SK-N-SH (cell line): ENCODE measurements at regions not wholly inside any gene's neighbourhood (a gene's known extent, or its start where the extent isn't known, plus 50 kb on each side); places are given as distances from the start of the nearest gene placed in this dataset.

Experiments used
- CTCF ChIA-PET: fragments of 300-600, 350-600 bp; formaldehyde crosslinking; extraction: SDS; loops from one replicate; lab custom pipeline; 2021; lab: Yijun Ruan, JAX
- POLR2A ChIA-PET: fragments of 350-600 bp; sonication (Branson Sonifier 250); formaldehyde crosslinking; extraction: SDS; loops from one replicate; lab custom pipeline; 2020; ENCODE audit warnings: antibody characterized with exemption, inconsistent platforms; lab: Yijun Ruan, JAX
- DNase-seq: peaks from one replicate; pipeline ENCODE4 v3.0.0; 2012
- H2AFZ ChIP-seq: fragments of 200-600 bp; sonication (generic); 2 replicates; pipeline ENCODE4 v1.8.1; 2016; ENCODE audit warnings: antibody characterized with exemption, mild to moderate bottlenecking, low read depth
- H3F3A ChIP-seq: fragments of 200-600 bp; sonication (generic); replicated peaks from 2 replicates; pipeline ENCODE3; 2016; ENCODE audit warnings: antibody characterized with exemption, mild to moderate bottlenecking; ENCODE audit not compliant: insufficient read depth
- H3K27ac ChIP-seq, 2 experiments: fragments of 200-500 bp in 1 of 2; fragments of 200-600 bp in 1 of 2; sonication (Bioruptor generic) in 1 of 2; sonication (generic), shearing (Covaris generic) in 1 of 2; 2 replicates each; pipeline versions ENCODE4 v1.5.1 to v1.6.1; 2014 to 2016; ENCODE audit warnings: low read depth in 2 of 2, inconsistent platforms in 1 of 2, low read length in 1 of 2, mild to moderate bottlenecking in 1 of 2, mixed read lengths in 1 of 2
- H3K27me3 ChIP-seq: fragments of 200-600 bp; sonication (generic), shearing (Covaris generic); 2 replicates; pipeline ENCODE4 v1.6.1; 2016; ENCODE audit warnings: mixed run types; ENCODE audit not compliant: insufficient read depth
- H3K36me3 ChIP-seq, 2 experiments: fragments of 200-500 bp in 1 of 2; fragments of 200-600 bp in 1 of 2; sonication (Bioruptor generic) in 1 of 2; sonication (generic) in 1 of 2; replicated peaks in 1 of 2; 2 replicates each; pipeline versions ENCODE3 to v1.5.1; 2014 to 2016; ENCODE audit warnings: low read length in 1 of 2, mild to moderate bottlenecking in 1 of 2; ENCODE audit not compliant: insufficient read depth in 2 of 2, control insufficient read depth in 1 of 2
- H3K4me1 ChIP-seq, 2 experiments: fragments of 200-500 bp in 1 of 2; fragments of 200-600 bp in 1 of 2; sonication (Bioruptor generic) in 1 of 2; sonication (generic), shearing (Covaris generic) in 1 of 2; 2 replicates each; pipeline versions ENCODE4 v1.5.1 to v1.6.1; 2014 to 2016; ENCODE audit warnings: low read depth in 1 of 2, low read length in 1 of 2, mixed run types in 1 of 2; ENCODE audit not compliant: insufficient read depth in 2 of 2, control insufficient read depth in 1 of 2
- H3K4me2 ChIP-seq: fragments of 200-600 bp; sonication (generic), shearing (Covaris generic); 2 replicates; pipeline ENCODE4 v1.6.1; 2017; ENCODE audit warnings: mixed run types
- H3K4me3 ChIP-seq, 2 experiments: fragments of 200-500 bp in 1 of 2; fragments of 200-600 bp in 1 of 2; sonication (Bioruptor generic) in 1 of 2; sonication (generic), shearing (Covaris generic) in 1 of 2; 2 replicates each; pipeline versions ENCODE4 v1.5.1 to v1.8.1; 2014 to 2016; ENCODE audit warnings: low read depth in 2 of 2, inconsistent platforms in 1 of 2, low read length in 1 of 2, mild to moderate bottlenecking in 1 of 2, mixed read lengths in 1 of 2, moderate library complexity in 1 of 2
- H3K79me2 ChIP-seq: fragments of 200-600 bp; sonication (generic); 2 replicates; pipeline ENCODE4 v1.8.1; 2017; ENCODE audit warnings: mild to moderate bottlenecking; ENCODE audit not compliant: insufficient read depth
- H3K9ac ChIP-seq: fragments of 200-600 bp; sonication (generic); 2 replicates; pipeline ENCODE4 v1.6.1; 2017; ENCODE audit warnings: mixed run types
- H3K9me2 ChIP-seq: fragments of 200-600 bp; sonication (generic); 2 replicates; pipeline ENCODE4 v1.6.1; 2017; ENCODE audit warnings: mixed run types
- H3K9me3 ChIP-seq: fragments of 200-600 bp; sonication (generic); 2 replicates; pipeline ENCODE4 v1.6.1; 2017; ENCODE audit warnings: mixed run types, mild to moderate bottlenecking, moderate library complexity
- H4K20me1 ChIP-seq: fragments of 200-600 bp; sonication (generic); 2 replicates; pipeline ENCODE4 v1.6.1; 2017; ENCODE audit warnings: mild to moderate bottlenecking, mixed run types; ENCODE audit not compliant: insufficient read depth
- CHD2 ChIP-seq: fragments of 150-350 bp; IDR thresholded peaks from 2 replicates; pipeline ENCODE4 v1.6.1; 2018; ENCODE audit warnings: low read length; ENCODE audit not compliant: partially characterized antibody
- FOXJ3 ChIP-seq: sonication (generic); formaldehyde crosslinking; IDR thresholded peaks from 2 replicates; pipeline ENCODE4 v1.5.1; 2020; ENCODE audit warnings: mild to moderate bottlenecking, missing genetic modification reagents
- FOXM1 ChIP-seq: IDR thresholded peaks from 2 replicates; pipeline ENCODE4 v1.4.0; 2012; ENCODE audit warnings: low read depth, mild to moderate bottlenecking
- GATA2 ChIP-seq: sonication (generic); formaldehyde crosslinking; IDR thresholded peaks from 2 replicates; pipeline ENCODE4 v1.5.0; 2020; ENCODE audit warnings: mild to moderate bottlenecking, missing genetic modification reagents
- MEF2A ChIP-seq: IDR thresholded peaks from 2 replicates; pipeline ENCODE4 v1.4.0; 2012; ENCODE audit warnings: low read depth, borderline replicate concordance
- NRF1 ChIP-seq: IDR thresholded peaks from 2 replicates; pipeline ENCODE4 v1.6.1; 2012; ENCODE audit warnings: low read depth, mild to moderate bottlenecking, low read length
- POLR2AphosphoS5 ChIP-seq: IDR thresholded peaks from 2 replicates; pipeline ENCODE4 v1.6.1; 2012; ENCODE audit warnings: low read depth, low read length
- RAD21 ChIP-seq: IDR thresholded peaks from 2 replicates; pipeline ENCODE4 v1.6.1; 2012; ENCODE audit warnings: mild to moderate bottlenecking, low read length
- RCOR1 ChIP-seq: fragments of 150-350 bp; IDR thresholded peaks from 2 replicates; pipeline ENCODE4 v1.6.1; 2017; ENCODE audit warnings: antibody characterized with exemption, low read length
- RFX5 ChIP-seq: IDR thresholded peaks from 2 replicates; pipeline ENCODE4 v1.6.1; 2012; ENCODE audit warnings: mild to moderate bottlenecking, improper control_type of control experiment, low read length
- SMC3 ChIP-seq: IDR thresholded peaks from 2 replicates; pipeline ENCODE4 v1.6.1; 2012; ENCODE audit warnings: low read depth, low read length, improper control_type of control experiment
- TAF1 ChIP-seq: IDR thresholded peaks from 2 replicates; pipeline ENCODE4 v1.6.1; 2012; ENCODE audit warnings: low read depth, mild to moderate bottlenecking, low read length, moderate library complexity, borderline replicate concordance
- TCF12 ChIP-seq: IDR thresholded peaks from 2 replicates; pipeline ENCODE4 v1.4.0; 2012
- TEAD4 ChIP-seq: IDR thresholded peaks from 2 replicates; pipeline ENCODE4 v1.4.0; 2012; ENCODE audit warnings: mild to moderate bottlenecking, borderline replicate concordance; ENCODE audit not compliant: insufficient read depth
- whole genome bisulfite sequencing: methylation state at CpG from one replicate; pipeline ENCODE4 v1.1.6; 2017; ENCODE audit warnings: low lambda C conversion rate; 5-methylcytosine and 5-hydroxymethylcytosine counted together
- TF ChIP-seq, protein P1 (sequence below): IDR thresholded peaks from 2 replicates; pipeline ENCODE4 v1.4.0; 2012; ENCODE audit warnings: low read depth, borderline replicate concordance
- TF ChIP-seq, protein P2 (sequence below): fragments of 150-350 bp; IDR thresholded peaks from 2 replicates; pipeline ENCODE4 v1.6.1; 2017; ENCODE audit warnings: antibody characterized with exemption, low read length, low read depth, borderline replicate concordance
- TF ChIP-seq, protein P3 (sequence below): fragments of 200-600 bp; sonication (generic); IDR thresholded peaks from 2 replicates; pipeline ENCODE4 v1.6.1; 2017; ENCODE audit warnings: antibody characterized with exemption, mild to moderate bottlenecking, moderate library complexity
- TF ChIP-seq, protein P4 (sequence below): fragments of 150-350 bp; IDR thresholded peaks from 2 replicates; pipeline ENCODE4 v1.6.1; 2016; ENCODE audit warnings: mild to moderate bottlenecking, low read depth, low read length

DNA sequence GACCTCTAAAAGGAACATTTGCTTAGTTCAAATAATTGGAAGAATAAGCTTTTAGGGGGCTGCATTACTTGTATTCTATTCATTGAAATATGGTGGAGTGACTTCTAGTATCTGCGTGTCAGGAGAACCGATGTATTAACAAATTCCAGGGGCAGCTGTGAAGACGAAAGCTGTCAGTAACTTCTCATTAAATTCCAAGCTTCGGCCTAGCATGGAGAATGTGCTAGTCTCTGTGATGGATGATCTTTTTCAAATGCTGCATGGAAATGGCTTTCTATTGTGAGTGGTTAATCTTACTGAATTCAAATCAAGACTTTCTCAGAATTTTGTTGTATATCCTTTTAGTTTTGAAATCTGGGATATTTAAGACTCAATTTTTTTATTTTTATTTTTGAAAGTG is 429.9 kb downstream of the ADGRL2 start:
- no peaks in the 10 kb centered on the region for H3K9me2 ChIP-seq
- CTCF ChIA-PET, result no interaction called here

DNA sequence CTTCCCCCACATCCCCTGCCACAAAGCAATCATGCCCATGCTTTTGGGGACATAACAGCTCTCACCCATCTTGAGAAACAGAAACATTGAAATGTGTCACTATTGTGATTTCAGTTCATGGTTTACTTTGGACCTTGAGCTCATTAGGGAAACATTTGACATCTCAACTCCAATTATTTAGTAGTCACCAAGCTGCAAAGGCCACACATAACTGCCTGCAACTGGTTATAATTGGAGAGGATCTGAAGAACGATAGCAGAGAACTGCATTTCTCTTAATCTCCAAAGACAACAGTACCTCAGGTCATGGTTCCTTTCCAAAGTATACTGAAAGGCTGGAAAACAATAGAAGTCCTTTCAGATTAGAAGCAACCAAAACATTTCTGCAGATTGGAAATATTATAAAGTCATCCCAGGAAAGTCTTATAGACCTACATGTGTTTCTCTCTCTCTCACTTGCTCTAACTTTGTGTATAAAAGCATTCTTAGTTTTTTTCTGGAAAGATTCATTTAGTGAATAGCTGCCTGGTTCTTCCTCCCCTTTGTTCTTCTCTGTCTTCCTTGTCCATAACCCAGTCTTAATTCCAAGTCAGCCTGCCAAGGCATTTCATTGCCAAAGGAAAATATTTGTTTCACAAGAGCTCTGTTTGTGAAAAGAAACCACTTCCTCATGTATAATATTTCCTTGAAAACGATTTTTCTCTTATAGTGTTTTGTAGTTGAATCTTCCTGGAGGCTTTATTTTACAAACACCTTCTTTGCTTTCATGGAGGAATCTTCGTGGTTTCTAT is 426.8 kb downstream of the ADGRL2 start:
- WGBS, result 35% methylated on average over 3 of the region's 3 CpGs
- Histone ChIP-seq H4K20me1 (no peaks in the 10 kb centered on the region), H3K79me2 (no peaks in the 10 kb centered on the region), H3K27ac (no peak overlapping the region), H3K4me3 (no peak overlapping the region), H3K36me3 (no peaks in the 10 kb centered on the region), H3K9ac (no peak overlapping the region), H3F3A (no peaks in the 10 kb centered on the region), H3K9me2 (no peaks in the 10 kb centered on the region), H3K4me2 (no peak overlapping the region), H3K27me3 (no peaks in the 10 kb centered on the region), H3K9me3 (no peaks in the 10 kb centered on the region), H3K4me1 (peaks cover 0 to 18% of the 10 kb centered on the region in 2 experiments; a peak in 1 of 4 replicates), H2AFZ (no peak overlapping the region)
- POLR2A ChIA-PET, result no interaction called here
- TF ChIP-seq FOXM1, result no peak
- TF ChIP-seq TAF1, result no peak
- no peak for TF ChIP-seq CHD2
- no peak for TF ChIP-seq TEAD4
- no peak for TF ChIP-seq POLR2AphosphoS5
- no peak for TF ChIP-seq RAD21
- TF ChIP-seq NRF1, result no peak
- TF ChIP-seq RCOR1, result no peak
- no peak for TF ChIP-seq TCF12
- no peak for TF ChIP-seq FOXJ3
- CTCF ChIA-PET, result no interaction called here
- no peak for DNase-seq

More for the DNA sequence above, 429.9 kb downstream of the ADGRL2 start:
- H3K27ac ChIP-seq, result no peak overlapping the region
- 74% methylated on average over 4 of the region's 4 CpGs for WGBS
- TF ChIP-seq, protein P1, sequence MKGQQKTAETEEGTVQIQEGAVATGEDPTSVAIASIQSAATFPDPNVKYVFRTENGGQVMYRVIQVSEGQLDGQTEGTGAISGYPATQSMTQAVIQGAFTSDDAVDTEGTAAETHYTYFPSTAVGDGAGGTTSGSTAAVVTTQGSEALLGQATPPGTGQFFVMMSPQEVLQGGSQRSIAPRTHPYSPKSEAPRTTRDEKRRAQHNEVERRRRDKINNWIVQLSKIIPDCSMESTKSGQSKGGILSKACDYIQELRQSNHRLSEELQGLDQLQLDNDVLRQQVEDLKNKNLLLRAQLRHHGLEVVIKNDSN, result no peak
- TF ChIP-seq, protein P2, sequence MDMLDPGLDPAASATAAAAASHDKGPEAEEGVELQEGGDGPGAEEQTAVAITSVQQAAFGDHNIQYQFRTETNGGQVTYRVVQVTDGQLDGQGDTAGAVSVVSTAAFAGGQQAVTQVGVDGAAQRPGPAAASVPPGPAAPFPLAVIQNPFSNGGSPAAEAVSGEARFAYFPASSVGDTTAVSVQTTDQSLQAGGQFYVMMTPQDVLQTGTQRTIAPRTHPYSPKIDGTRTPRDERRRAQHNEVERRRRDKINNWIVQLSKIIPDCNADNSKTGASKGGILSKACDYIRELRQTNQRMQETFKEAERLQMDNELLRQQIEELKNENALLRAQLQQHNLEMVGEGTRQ, result no peak
- TF ChIP-seq RFX5, result no peak
- no peak for TF ChIP-seq GATA2 (CRISPR knock-in tag)
- TF ChIP-seq, protein P3, sequence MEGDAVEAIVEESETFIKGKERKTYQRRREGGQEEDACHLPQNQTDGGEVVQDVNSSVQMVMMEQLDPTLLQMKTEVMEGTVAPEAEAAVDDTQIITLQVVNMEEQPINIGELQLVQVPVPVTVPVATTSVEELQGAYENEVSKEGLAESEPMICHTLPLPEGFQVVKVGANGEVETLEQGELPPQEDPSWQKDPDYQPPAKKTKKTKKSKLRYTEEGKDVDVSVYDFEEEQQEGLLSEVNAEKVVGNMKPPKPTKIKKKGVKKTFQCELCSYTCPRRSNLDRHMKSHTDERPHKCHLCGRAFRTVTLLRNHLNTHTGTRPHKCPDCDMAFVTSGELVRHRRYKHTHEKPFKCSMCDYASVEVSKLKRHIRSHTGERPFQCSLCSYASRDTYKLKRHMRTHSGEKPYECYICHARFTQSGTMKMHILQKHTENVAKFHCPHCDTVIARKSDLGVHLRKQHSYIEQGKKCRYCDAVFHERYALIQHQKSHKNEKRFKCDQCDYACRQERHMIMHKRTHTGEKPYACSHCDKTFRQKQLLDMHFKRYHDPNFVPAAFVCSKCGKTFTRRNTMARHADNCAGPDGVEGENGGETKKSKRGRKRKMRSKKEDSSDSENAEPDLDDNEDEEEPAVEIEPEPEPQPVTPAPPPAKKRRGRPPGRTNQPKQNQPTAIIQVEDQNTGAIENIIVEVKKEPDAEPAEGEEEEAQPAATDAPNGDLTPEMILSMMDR, result no peak
- TF ChIP-seq SMC3, result no peak
- TF ChIP-seq CHD2, result no peak
- TF ChIP-seq MEF2A, result no peak
- TF ChIP-seq, protein P4, sequence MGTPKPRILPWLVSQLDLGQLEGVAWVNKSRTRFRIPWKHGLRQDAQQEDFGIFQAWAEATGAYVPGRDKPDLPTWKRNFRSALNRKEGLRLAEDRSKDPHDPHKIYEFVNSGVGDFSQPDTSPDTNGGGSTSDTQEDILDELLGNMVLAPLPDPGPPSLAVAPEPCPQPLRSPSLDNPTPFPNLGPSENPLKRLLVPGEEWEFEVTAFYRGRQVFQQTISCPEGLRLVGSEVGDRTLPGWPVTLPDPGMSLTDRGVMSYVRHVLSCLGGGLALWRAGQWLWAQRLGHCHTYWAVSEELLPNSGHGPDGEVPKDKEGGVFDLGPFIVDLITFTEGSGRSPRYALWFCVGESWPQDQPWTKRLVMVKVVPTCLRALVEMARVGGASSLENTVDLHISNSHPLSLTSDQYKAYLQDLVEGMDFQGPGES, result no peak
- no peak overlapping the region for H3K4me3 ChIP-seq
- H2AFZ ChIP-seq, result no peak overlapping the region
- DNase-seq, result no peak
- H3K27me3 ChIP-seq, result no peaks in the 10 kb centered on the region
- no peaks in the 10 kb centered on the region for H3F3A ChIP-seq
- no peak overlapping the region for H3K4me2 ChIP-seq
- H3K9ac ChIP-seq, result no peak overlapping the region
- POLR2A ChIA-PET, result no interaction called here
- no peaks in the 10 kb centered on the region for H4K20me1 ChIP-seq
- no peaks in the 10 kb centered on the region for H3K9me3 ChIP-seq
- no peaks in the 10 kb centered on the region for H3K36me3 ChIP-seq
- no peaks in the 10 kb centered on the region for H3K79me2 ChIP-seq
- peaks cover 0 to 11% of the 10 kb centered on the region in 2 experiments; a peak in 1 of 4 replicates for H3K4me1 ChIP-seq
